GM23338 (cell line): ENCODE measurements at regions not wholly inside any gene's neighbourhood (a gene's known extent, or its start where the extent isn't known, plus 50 kb on each side); places are given as distances from the start of the nearest gene placed in this dataset.

Experiments
- ATAC-seq: fragments of 200-7000 bp; cut with Tn5 transposase; 3 replicates; pipeline ENCODE4 v1.9.1; 2020
- DNase-seq: peaks from one replicate; pipeline ENCODE4 v3.0.0-alpha.2; 2015; ENCODE audit warnings: low spot score
- H2AFZ ChIP-seq: fragments of 200-600 bp; sonication (generic); 2 replicates; pipeline ENCODE4 v1.8.0; 2016; ENCODE audit warnings: antibody characterized with exemption, mild to moderate bottlenecking, moderate library complexity
- H3F3A ChIP-seq: fragments of 200-600 bp; sonication (generic); replicated peaks from 2 replicates; pipeline ENCODE4 v1.8.0; 2017; ENCODE audit warnings: antibody characterized with exemption, mixed run types, low read depth
- H3K27ac ChIP-seq: fragments of 200-600 bp; sonication (generic); 2 replicates; pipeline ENCODE4 v1.6.1; 2016; ENCODE audit warnings: low read depth
- H3K27me3 ChIP-seq: fragments of 200-600 bp; sonication (generic); 2 replicates; pipeline ENCODE4 v1.8.0; 2016; ENCODE audit warnings: mild to moderate bottlenecking, mixed run types, moderate library complexity; ENCODE audit not compliant: insufficient read depth
- H3K36me3 ChIP-seq: fragments of 200-600 bp; sonication (generic); 2 replicates; pipeline ENCODE4 v1.8.0; 2016; ENCODE audit warnings: mild to moderate bottlenecking; ENCODE audit not compliant: insufficient read depth
- H3K4me1 ChIP-seq: fragments of 200-600 bp; sonication (generic); 2 replicates; pipeline ENCODE4 v1.8.0; 2016; ENCODE audit warnings: mild to moderate bottlenecking, moderate library complexity; ENCODE audit not compliant: insufficient read depth
- H3K4me2 ChIP-seq: fragments of 200-600 bp; sonication (generic); 2 replicates; pipeline ENCODE4 v1.7.1; 2017; ENCODE audit warnings: mixed run types
- H3K4me3 ChIP-seq: fragments of 200-600 bp; sonication (generic); 2 replicates; pipeline ENCODE4 v1.6.1; 2016; ENCODE audit warnings: mixed run types
- H3K79me2 ChIP-seq: fragments of 200-600 bp; sonication (generic); replicated peaks from 2 replicates; pipeline ENCODE4 v1.8.0; 2017; ENCODE audit warnings: mild to moderate bottlenecking; ENCODE audit not compliant: insufficient read depth
- H3K9me2 ChIP-seq: fragments of 200-600 bp; sonication (generic); 2 replicates; pipeline ENCODE4 v1.8.0; 2017; ENCODE audit not compliant: insufficient read depth
- H4K20me1 ChIP-seq: fragments of 200-600 bp; sonication (generic); replicated peaks from 2 replicates; pipeline ENCODE4 v1.8.0; 2017; ENCODE audit warnings: mild to moderate bottlenecking; ENCODE audit not compliant: insufficient read depth
- H3K27ac Mint-ChIP-seq: 2 replicates; pipeline ENCODE4 v1.8.0; 2020; ENCODE audit warnings: inconsistent platforms, mild to moderate bottlenecking, moderate library complexity, mixed read lengths
- H3K27me3 Mint-ChIP-seq: 3 replicates; pipeline ENCODE4 v1.8.0; 2022; ENCODE audit warnings: low read depth, mild to moderate bottlenecking, moderate library complexity, mixed read lengths, inconsistent platforms; ENCODE audit not compliant: insufficient read depth, poor library complexity
- H3K36me3 Mint-ChIP-seq: 3 replicates; pipeline ENCODE4 v1.8.0; 2021; ENCODE audit warnings: low read depth, mild to moderate bottlenecking, inconsistent platforms, moderate library complexity, mixed read lengths
- H3K4me1 Mint-ChIP-seq: 3 replicates; pipeline ENCODE4 v1.8.0; 2020; ENCODE audit warnings: mild to moderate bottlenecking, inconsistent platforms, mixed read lengths
- H3K4me3 Mint-ChIP-seq: 3 replicates; pipeline ENCODE4 v1.8.0; 2021; ENCODE audit warnings: moderate library complexity, mild to moderate bottlenecking, inconsistent platforms, mixed read lengths
- H3K9me3 Mint-ChIP-seq: 3 replicates; pipeline ENCODE4 v1.8.0; 2020; ENCODE audit warnings: moderate library complexity, mild to moderate bottlenecking, inconsistent platforms, mixed read lengths
- CREB1 ChIP-seq: fragments of 250-450 bp; sonication (Bioruptor Pico); IDR thresholded peaks from 2 replicates; pipeline ENCODE4 v1.5.0; 2020; ENCODE audit warnings: low read depth, mild to moderate bottlenecking, moderate library complexity
- CTCF ChIP-seq, 2 experiments: fragments of 200-600 bp in 1 of 2; sonication (generic) in 1 of 2; conservative IDR thresholded peaks; 2 replicates each; pipeline versions ENCODE4 v1.5.1 to v1.6.1; 2016 to 2017; ENCODE audit warnings: antibody characterized with exemption in 2 of 2, low read depth in 2 of 2, mild to moderate bottlenecking in 2 of 2, moderate library complexity in 1 of 2
- ETS1 ChIP-seq: IDR thresholded peaks from 2 replicates; pipeline ENCODE4 v1.6.1; 2016; ENCODE audit warnings: antibody characterized with exemption
- EZH2 ChIP-seq: fragments of 200-600 bp; sonication (generic); IDR thresholded peaks from one replicate; pipeline ENCODE4 v1.8.0; 2017; ENCODE audit warnings: antibody characterized with exemption, mild to moderate bottlenecking, low read depth; ENCODE audit not compliant: unreplicated experiment
- EZH2phosphoT487 ChIP-seq: fragments of 200-600 bp; sonication (generic); IDR thresholded peaks from one replicate; pipeline ENCODE4 v1.8.1; 2018; ENCODE audit warnings: antibody characterized with exemption; ENCODE audit not compliant: unreplicated experiment
- JUNB ChIP-seq: IDR thresholded peaks from one replicate; pipeline ENCODE4 v1.6.1; 2016; ENCODE audit warnings: antibody characterized with exemption; ENCODE audit not compliant: unreplicated experiment
- NANOG ChIP-seq: IDR thresholded peaks from 2 replicates; pipeline ENCODE4 v1.6.1; 2016; ENCODE audit warnings: antibody characterized with exemption, borderline replicate concordance
- POLR2AphosphoS5 ChIP-seq: IDR thresholded peaks from 2 replicates; pipeline ENCODE4 v1.6.1; 2016; ENCODE audit warnings: antibody characterized with exemption, low read depth
- REST ChIP-seq: IDR thresholded peaks from one replicate; pipeline ENCODE4 v1.6.1; 2018; ENCODE audit warnings: antibody characterized with exemption; ENCODE audit not compliant: unreplicated experiment
- STAT1 ChIP-seq: IDR thresholded peaks from one replicate; pipeline ENCODE4 v1.6.1; 2016; ENCODE audit warnings: antibody characterized with exemption; ENCODE audit not compliant: unreplicated experiment
- ZNF114 ChIP-seq: fragments of 250-450 bp; sonication (Bioruptor Pico); IDR thresholded peaks from 2 replicates; pipeline ENCODE4 v1.5.0; 2020; ENCODE audit warnings: mild to moderate bottlenecking, moderate library complexity
- ZNF331 ChIP-seq: fragments of 250-450 bp; sonication (Bioruptor Pico); IDR thresholded peaks from 2 replicates; pipeline ENCODE4 v1.5.0; 2020; ENCODE audit warnings: low read depth, mild to moderate bottlenecking, moderate library complexity
- ZNF462 ChIP-seq: fragments of 250-450 bp; sonication (Bioruptor Pico); IDR thresholded peaks from 2 replicates; pipeline ENCODE4 v1.5.0; 2020; ENCODE audit warnings: mild to moderate bottlenecking, moderate library complexity

- no peak for TF ChIP-seq ETS1
- no peak for TF ChIP-seq CREB1
- TF ChIP-seq JUNB = no peak
- TF ChIP-seq ZNF462 (CRISPR knock-in tag) = no peak
- TF ChIP-seq ZNF331 (CRISPR knock-in tag) = no peak
Measured at GRCh38 chrY:21240221-21240620, 270.9 kb upstream of the RBMY1B start (continued).

- Mint-ChIP-seq H3K4me3 (no peak overlapping the region), H3K9me3 (peaks cover 78% of the 10 kb centered on the region), H3K27me3 (no peaks in the 10 kb centered on the region), H3K36me3 (peaks cover 3% of the 10 kb centered on the region; the same call in 2 of the 3 replicates), H3K4me1 (no peaks in the 10 kb centered on the region), H3K27ac (no peak overlapping the region)
- ATAC-seq = no peak
- DNase-seq = no peak
- Histone ChIP-seq H3K9me2 (no peaks in the 10 kb centered on the region), H3F3A (no peaks in the 10 kb centered on the region), H3K4me3 (no peak overlapping the region), H2AFZ (no peak overlapping the region), H3K79me2 (no peaks in the 10 kb centered on the region), H3K36me3 (no peaks in the 10 kb centered on the region), H3K27ac (no peak overlapping the region), H3K27me3 (no peaks in the 10 kb centered on the region), H4K20me1 (no peaks in the 10 kb centered on the region), H3K4me2 (no peak overlapping the region), H3K4me1 (no peaks in the 10 kb centered on the region)
- TF ChIP-seq EZH2 (no peak), STAT1 (no peak), ZNF114 (CRISPR knock-in tag) (no peak), EZH2phosphoT487 (no peak), POLR2AphosphoS5 (no peak), CTCF (conservative IDR thresholded peaks at IDR 0.05; ENCODE audit: low read depth in 2 of 2) (no peak), NANOG (no peak), ZNF331 (CRISPR knock-in tag) (no peak), REST (no peak), JUNB (no peak)
Measured at GRCh38 chrY:21240662-21241310, 270.4 kb upstream of the RBMY1B start.
